ENCODE measurements at regions not wholly inside any gene's neighbourhood (a gene's known extent, or its start where the extent isn't known, plus 50 kb on each side); places are given as distances from the start of the nearest gene placed in this dataset.

DNA sequence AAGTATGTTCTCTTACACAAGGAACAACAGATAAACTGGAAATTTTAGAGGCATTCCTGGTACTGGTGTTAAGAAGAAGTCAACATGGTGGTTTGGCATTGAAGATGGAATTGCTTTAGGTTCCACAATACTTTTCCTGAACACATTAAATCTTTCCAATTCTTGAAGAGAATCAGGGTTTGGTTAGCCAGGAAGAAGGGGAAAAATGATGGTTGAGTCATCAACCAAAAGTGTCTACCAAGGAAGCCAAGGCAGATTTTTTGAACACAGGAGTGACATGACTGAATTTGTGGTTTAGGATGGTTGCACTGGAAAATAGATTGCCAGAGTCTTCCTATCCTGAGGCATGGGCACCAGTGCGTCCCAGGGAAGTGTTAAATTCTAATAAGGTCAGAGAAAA, 433.4 kb downstream of the TMEM38B start:
- Histone ChIP-seq H3K27ac (ENCODE audit: low read depth, low read length) (no peak overlapping the region), H3K14ac (ENCODE audit: insufficient read length) (no peak overlapping the region), H2BK120ac (replicated peaks; ENCODE audit: low read depth, low read length) (no peak overlapping the region), H4K8ac (ENCODE audit: extremely low read depth, insufficient read depth, low read length) (no peak overlapping the region), H3K9ac (replicated peaks in 1 of 4; ENCODE audit: extremely low read depth in 1 of 4, low read depth in 3 of 4, low read length in 3 of 4) (no peak overlapping the region), H4K20me1 (replicated peaks in 1 of 2; ENCODE audit: control insufficient read depth in 1 of 2, insufficient read depth in 2 of 2, low read length in 2 of 2) (no peaks in the 10 kb centered on the region), H3K18ac (ENCODE audit: extremely low read depth, low read length) (no peak overlapping the region), H3K4me2 (ENCODE audit: insufficient read depth in 1 of 2, low read depth in 2 of 2, low read length in 2 of 2) (no peak overlapping the region), H2BK20ac (ENCODE audit: low read length) (no peak overlapping the region), H3K4ac (replicated peaks; ENCODE audit: insufficient read length, low read depth, low read length) (no peak overlapping the region), H3K4me1 (replicated peaks in 1 of 4; ENCODE audit: control insufficient read depth in 3 of 4, insufficient read depth in 4 of 4, low read length in 3 of 4) (no peaks in the 10 kb centered on the region), H2BK15ac (ENCODE audit: low read length) (no peak overlapping the region), H3K79me2 (ENCODE audit: control insufficient read depth in 1 of 2, insufficient read depth in 2 of 2, low read length in 2 of 2) (no peaks in the 10 kb centered on the region), H3K4me3 (ENCODE audit: extremely low read depth in 1 of 4, insufficient read depth in 2 of 4, low read depth in 3 of 4, low read length in 4 of 4) (no peak overlapping the region), H3K27me3 (replicated peaks in 1 of 4; ENCODE audit: control insufficient read depth in 3 of 4, extremely low read depth in 1 of 4, insufficient read depth in 3 of 4, low read length in 3 of 4) (no peaks in the 10 kb centered on the region), H2BK5ac (ENCODE audit: low read depth, low read length) (no peak overlapping the region), H3K36me3 (ENCODE audit: control insufficient read depth in 2 of 4, insufficient read depth in 4 of 4, low read length in 3 of 4) (no peaks in the 10 kb centered on the region), H2BK12ac (ENCODE audit: low read depth, low read length) (no peak overlapping the region), H3K79me1 (ENCODE audit: low read depth, low read length) (no peaks in the 10 kb centered on the region), H4K5ac (ENCODE audit: insufficient read length, low read depth, low read length) (no peak overlapping the region), H4K91ac (replicated peaks; ENCODE audit: insufficient read length, low read length) (no peak overlapping the region), H2AK5ac (ENCODE audit: low read depth, low read length) (no peak overlapping the region), H3K23me2 (ENCODE audit: low read depth, low read length) (no peaks in the 10 kb centered on the region), H3K23ac (ENCODE audit: insufficient read length) (no peak overlapping the region), H3K9me3 (ENCODE audit: insufficient read depth in 2 of 2, low read depth in 1 of 2, low read length in 1 of 2) (no peaks in the 10 kb centered on the region), H2AFZ (ENCODE audit: low read length) (no peak overlapping the region), H3K56ac (replicated peaks; ENCODE audit: insufficient read length, low read depth, low read length) (no peak overlapping the region)
- DNase-seq (ENCODE audit: low read depth in 1 of 2, low spot score in 2 of 2) (no peak), FAIRE-seq (no peak)
- WGBS, 2 experiments (ENCODE audit: extremely low coverage in 1 of 2, insufficient coverage in 1 of 2, insufficient read length in 1 of 2, insufficient replicate concordance in 2 of 2, low coverage in 1 of 2, low lambda C conversion rate in 2 of 2, missing lambda C conversion rate in 1 of 2), result 100% methylated on average over 1 of the region's 1 CpG; no CpG with 5 or more reads in 1 of the 2 experiments
- ChIA-PET CTCF (ENCODE audit: partially characterized antibody) (no interaction called here), POLR2A (ENCODE audit: partially characterized antibody) (no interaction called here)
- TF ChIP-seq SP2 (IDR thresholded peaks at IDR 0.05; ENCODE audit: low read length), result no peak
- no peak for TF ChIP-seq GTF2F1 (IDR thresholded peaks at IDR 0.05; ENCODE audit: borderline replicate concordance, low read depth, low read length)
- TF ChIP-seq FOSL1 (IDR thresholded peaks at IDR 0.05; ENCODE audit: insufficient read depth, low read depth, low read length), result no peak
- TF ChIP-seq YY1 (IDR thresholded peaks at IDR 0.05; ENCODE audit: low read depth, low read length), result no peak
- TF ChIP-seq SUZ12 (IDR thresholded peaks at IDR 0.05; ENCODE audit: low read length), result no peak
- TF ChIP-seq HDAC6 (IDR thresholded peaks at IDR 0.05; ENCODE audit: low read depth, low read length), result no peak
- TF ChIP-seq POLR2AphosphoS5 (IDR thresholded peaks at IDR 0.05; ENCODE audit: low read depth, low read length), result no peak
- TF ChIP-seq, protein P1, sequence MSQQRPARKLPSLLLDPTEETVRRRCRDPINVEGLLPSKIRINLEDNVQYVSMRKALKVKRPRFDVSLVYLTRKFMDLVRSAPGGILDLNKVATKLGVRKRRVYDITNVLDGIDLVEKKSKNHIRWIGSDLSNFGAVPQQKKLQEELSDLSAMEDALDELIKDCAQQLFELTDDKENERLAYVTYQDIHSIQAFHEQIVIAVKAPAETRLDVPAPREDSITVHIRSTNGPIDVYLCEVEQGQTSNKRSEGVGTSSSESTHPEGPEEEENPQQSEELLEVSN (IDR thresholded peaks at IDR 0.05), result no peak

Data from H1 (cell line).